Thyroid gland (tissue), 4 donors: ENCODE measurements at regions not wholly inside any gene's neighbourhood (a gene's known extent, or its start where the extent isn't known, plus 50 kb on each side); places are given as distances from the start of the nearest gene placed in this dataset.

Source experiments
- CTCF ChIP-seq, 6 experiments: fragments of 200-600 bp in 3 of 6; fragments of 450-650 bp in 3 of 6; sonication (generic) in 3 of 6; IDR thresholded peaks; one replicate each; pipeline ENCODE4 v1.5.1; 2016 to 2019; ENCODE audit warnings: antibody characterized with exemption in 6 of 6, mild to moderate bottlenecking in 2 of 6, inconsistent platforms in 1 of 6, moderate library complexity in 1 of 6
- POLR2A ChIP-seq, 2 donors: fragments of 450-650 bp; IDR thresholded peaks; one replicate each; pipeline ENCODE4 v1.6.1; 2017; ENCODE audit warnings: antibody characterized with exemption in 2 of 2, mild to moderate bottlenecking in 2 of 2, moderate library complexity in 1 of 2

- no peak for TF ChIP-seq POLR2A (IDR thresholded peaks at IDR 0.05)
- no peak for TF ChIP-seq CTCF (IDR thresholded peaks at IDR 0.05)
These were observed 84.9 kb upstream of the STXBP5 start for GRCh38 chr6:147119310-147119709.
